Thoracic aorta (tissue), 2 donors: ENCODE measurements at regions not wholly inside any gene's neighbourhood (a gene's known extent, or its start where the extent isn't known, plus 50 kb on each side); places are given as distances from the start of the nearest gene placed in this dataset.

Experiments
- ATAC-seq: fragments of 150-250 bp; one replicate; pipeline ENCODE4 v1.8.0; 2017; ENCODE audit warnings: low read depth; ENCODE audit not compliant: insufficient number of reproducible peaks, low FRiP score
- DNase-seq: peaks from one replicate; pipeline ENCODE4 v3.0.0-alpha.2; 2020; ENCODE audit warnings: low spot score
- H3K27ac ChIP-seq, 2 donors: fragments of 200-600 bp; sonication (generic); 1 replicate in 1 of 2; 2 replicates in 1 of 2; pipeline ENCODE4 v1.5.1; 2016; ENCODE audit warnings: mild to moderate bottlenecking in 2 of 2, moderate library complexity in 2 of 2
- H3K27me3 ChIP-seq: fragments of 200-600 bp; sonication (generic); replicated peaks from 2 replicates; pipeline ENCODE4 v1.6.0; 2016; ENCODE audit warnings: mild to moderate bottlenecking; ENCODE audit not compliant: insufficient read depth
- H3K36me3 ChIP-seq: fragments of 200-600 bp; sonication (generic); one replicate; pipeline ENCODE4 v1.5.1; 2016
- H3K4me1 ChIP-seq, 2 donors: fragments of 200-600 bp; sonication (generic); 1 replicate in 1 of 2; 2 replicates in 1 of 2; pipeline versions ENCODE4 v1.5.1 to v1.6.0; 2016; ENCODE audit warnings: low read depth in 2 of 2, mild to moderate bottlenecking in 1 of 2; ENCODE audit not compliant: control insufficient read depth in 1 of 2
- H3K4me3 ChIP-seq: fragments of 200-600 bp; sonication (generic); 2 replicates; pipeline ENCODE4 v1.5.1; 2016; ENCODE audit warnings: mild to moderate bottlenecking
- H3K9me3 ChIP-seq: fragments of 200-600 bp; sonication (generic); 2 replicates; pipeline ENCODE4 v1.5.1; 2016
- CTCF ChIP-seq: fragments of 200-600 bp; sonication (generic); IDR thresholded peaks from one replicate; pipeline ENCODE4 v1.5.1; 2019; ENCODE audit warnings: antibody characterized with exemption

- TF ChIP-seq CTCF: no peak
- DNase-seq (no peak), ATAC-seq (no peak)
- Histone ChIP-seq H3K27ac (no peak overlapping the region), H3K4me1 (no peaks in the 10 kb centered on the region), H3K36me3 (no peaks in the 10 kb centered on the region), H3K4me3 (no peak overlapping the region), H3K27me3 (no peaks in the 10 kb centered on the region), H3K9me3 (no peaks in the 10 kb centered on the region)
These were observed 94.1 kb upstream of the SNX2 start for GRCh38 chr5:122680623-122681350.

GRCh38 chr5:122683631-122684030 is 91.2 kb upstream of the SNX2 start:
- no peak overlapping the region for H3K4me3 ChIP-seq
- no peaks in the 10 kb centered on the region for H3K4me1 ChIP-seq
- H3K27me3 ChIP-seq: no peaks in the 10 kb centered on the region
- no peak for TF ChIP-seq CTCF
- no peak for DNase-seq
- H3K36me3 ChIP-seq: no peaks in the 10 kb centered on the region
- no peak overlapping the region for H3K27ac ChIP-seq
- no peak for ATAC-seq
- no peaks in the 10 kb centered on the region for H3K9me3 ChIP-seq

DNA sequence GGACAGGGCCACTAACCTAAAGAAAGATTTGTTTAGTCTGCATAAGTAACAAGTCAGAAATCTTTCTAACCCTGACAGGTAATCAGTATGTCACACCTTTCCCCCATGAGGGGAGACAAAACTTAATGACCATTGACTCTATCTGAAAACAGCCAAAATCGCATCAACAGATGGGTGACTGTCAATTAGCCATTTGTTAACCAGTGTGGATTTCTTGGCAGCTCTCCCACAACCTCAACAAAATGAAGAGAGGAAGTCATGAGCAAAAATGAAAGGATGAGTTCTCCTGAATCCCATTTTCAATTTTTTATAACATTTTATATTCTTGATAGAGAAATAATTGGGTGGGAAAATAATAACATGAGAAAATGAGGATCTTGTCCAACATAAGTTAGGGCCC is 84.6 kb upstream of the SNX2 start:
- DNase-seq: no peak
- no peaks in the 10 kb centered on the region for H3K27me3 ChIP-seq
- no peak overlapping the region for H3K27ac ChIP-seq
- H3K9me3 ChIP-seq: no peaks in the 10 kb centered on the region
- no peak for ATAC-seq
- TF ChIP-seq CTCF: no peak
- no peaks in the 10 kb centered on the region for H3K36me3 ChIP-seq
- H3K4me3 ChIP-seq: no peak overlapping the region
- H3K4me1 ChIP-seq: no peaks in the 10 kb centered on the region

- no peaks in the 10 kb centered on the region for H3K9me3 ChIP-seq
- H3K4me1 ChIP-seq: no peaks in the 10 kb centered on the region
- no peak overlapping the region for H3K27ac ChIP-seq
- no peaks in the 10 kb centered on the region for H3K36me3 ChIP-seq
- DNase-seq (no peak), ATAC-seq (no peak)
- TF ChIP-seq CTCF: no peak
- H3K4me3 ChIP-seq: no peak overlapping the region
- no peaks in the 10 kb centered on the region for H3K27me3 ChIP-seq
These were observed 82.9 kb upstream of the SNX2 start for GRCh38 chr5:122691931-122692330.

DNA sequence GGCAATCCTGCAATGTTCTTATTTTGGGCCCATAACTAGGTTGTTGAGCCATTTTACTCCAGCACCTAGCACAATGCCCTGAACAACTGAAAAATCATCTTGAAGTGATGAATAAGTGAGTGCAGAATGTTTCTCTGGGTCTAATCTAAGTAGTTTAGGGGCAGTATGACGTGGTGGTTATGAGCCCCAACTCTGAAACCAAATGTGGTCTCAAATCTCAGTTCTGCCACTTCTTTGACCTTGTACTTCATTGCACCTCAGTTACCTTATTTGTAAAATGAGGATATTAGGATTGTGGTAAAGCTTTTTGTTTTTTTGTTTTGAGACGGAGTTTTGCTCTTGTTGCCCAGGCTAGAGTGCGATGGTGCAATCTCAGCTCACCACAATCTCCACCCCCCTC is 80.9 kb upstream of the SNX2 start:
- Histone ChIP-seq H3K27ac (no peak overlapping the region), H3K36me3 (no peaks in the 10 kb centered on the region), H3K27me3 (no peaks in the 10 kb centered on the region), H3K4me1 (no peaks in the 10 kb centered on the region), H3K9me3 (no peaks in the 10 kb centered on the region), H3K4me3 (no peak overlapping the region)
- ATAC-seq: no peak
- DNase-seq: no peak
- no peak for TF ChIP-seq CTCF
